ENCODE measurements at regions not wholly inside any gene's neighbourhood (a gene's known extent, or its start where the extent isn't known, plus 50 kb on each side); places are given as distances from the start of the nearest gene placed in this dataset.

DNA sequence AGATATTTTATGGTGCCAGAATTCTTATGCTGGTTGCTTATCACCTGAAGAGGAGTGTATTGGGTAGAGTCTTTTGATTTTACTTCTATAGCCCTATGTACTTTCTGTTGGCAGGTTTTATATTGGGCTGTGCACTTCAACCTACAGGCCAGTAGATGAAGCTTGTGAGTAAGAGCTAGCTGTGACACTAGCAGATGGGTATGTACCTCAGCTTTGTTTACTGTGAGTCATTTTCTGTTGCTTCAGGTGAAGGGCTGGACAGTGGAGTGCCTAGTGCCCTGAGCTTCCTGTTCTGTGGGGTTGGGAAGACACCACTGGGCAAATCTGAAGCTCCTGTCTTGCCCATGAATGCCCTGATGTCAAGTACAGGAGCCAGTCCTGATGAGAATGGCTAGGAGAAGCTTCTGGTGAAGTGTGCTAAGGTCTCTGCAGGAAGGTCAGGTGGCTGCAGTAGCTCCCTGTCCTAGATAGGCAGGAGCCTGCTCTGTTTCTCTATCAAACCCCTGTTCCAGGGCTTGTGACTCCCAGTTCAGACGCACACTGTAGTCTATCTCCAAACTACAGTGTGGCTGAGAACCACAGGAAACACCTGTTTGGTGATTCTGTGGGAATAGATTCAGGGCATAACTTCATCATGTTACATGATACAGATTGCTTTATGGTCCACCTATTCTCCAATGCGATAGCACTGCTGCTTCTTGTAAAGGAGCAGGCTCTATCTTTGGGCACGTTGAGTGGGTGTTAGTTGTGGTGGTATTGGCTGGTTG, 755.7 kb downstream of the KCNA4 start:
- TF ChIP-seq, protein P1, sequence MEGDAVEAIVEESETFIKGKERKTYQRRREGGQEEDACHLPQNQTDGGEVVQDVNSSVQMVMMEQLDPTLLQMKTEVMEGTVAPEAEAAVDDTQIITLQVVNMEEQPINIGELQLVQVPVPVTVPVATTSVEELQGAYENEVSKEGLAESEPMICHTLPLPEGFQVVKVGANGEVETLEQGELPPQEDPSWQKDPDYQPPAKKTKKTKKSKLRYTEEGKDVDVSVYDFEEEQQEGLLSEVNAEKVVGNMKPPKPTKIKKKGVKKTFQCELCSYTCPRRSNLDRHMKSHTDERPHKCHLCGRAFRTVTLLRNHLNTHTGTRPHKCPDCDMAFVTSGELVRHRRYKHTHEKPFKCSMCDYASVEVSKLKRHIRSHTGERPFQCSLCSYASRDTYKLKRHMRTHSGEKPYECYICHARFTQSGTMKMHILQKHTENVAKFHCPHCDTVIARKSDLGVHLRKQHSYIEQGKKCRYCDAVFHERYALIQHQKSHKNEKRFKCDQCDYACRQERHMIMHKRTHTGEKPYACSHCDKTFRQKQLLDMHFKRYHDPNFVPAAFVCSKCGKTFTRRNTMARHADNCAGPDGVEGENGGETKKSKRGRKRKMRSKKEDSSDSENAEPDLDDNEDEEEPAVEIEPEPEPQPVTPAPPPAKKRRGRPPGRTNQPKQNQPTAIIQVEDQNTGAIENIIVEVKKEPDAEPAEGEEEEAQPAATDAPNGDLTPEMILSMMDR (IDR thresholded peaks at IDR 0.05), result no peak
- DNase-seq (ENCODE audit: low spot score) (no peak), ATAC-seq (ENCODE audit: low FRiP score) (no peak)

DNA sequence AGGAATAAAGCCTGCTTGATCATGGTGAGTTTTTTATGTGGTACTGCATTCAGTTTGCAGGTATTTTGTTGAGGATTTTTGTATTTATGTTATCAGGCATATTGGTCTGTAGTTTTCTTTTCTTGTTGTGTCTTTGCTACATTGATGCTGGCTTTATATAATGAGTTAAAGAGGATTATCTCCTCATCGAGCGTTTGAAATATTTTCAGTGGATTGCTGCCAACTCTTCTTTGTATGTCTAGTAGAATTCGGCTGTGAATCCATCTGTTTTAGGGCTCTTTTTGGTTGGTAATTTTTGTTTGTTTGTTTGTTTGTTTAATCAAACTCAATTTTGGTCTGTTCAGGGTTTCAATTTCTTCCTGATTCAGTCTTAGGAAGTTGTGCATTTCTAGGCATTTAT, 758.4 kb downstream of the KCNA4 start:
- ATAC-seq (ENCODE audit: low FRiP score) (no peak), DNase-seq (ENCODE audit: low spot score) (no peak)
- TF ChIP-seq, protein P1 (IDR thresholded peaks at IDR 0.05), result no peak

GRCh38 chr11:29256580-29256979, 760.2 kb downstream of the KCNA4 start:
- ATAC-seq (ENCODE audit: low FRiP score) (no peak), DNase-seq (ENCODE audit: low spot score) (no peak)
- TF ChIP-seq, protein P1 (IDR thresholded peaks at IDR 0.05), result no peak

DNA sequence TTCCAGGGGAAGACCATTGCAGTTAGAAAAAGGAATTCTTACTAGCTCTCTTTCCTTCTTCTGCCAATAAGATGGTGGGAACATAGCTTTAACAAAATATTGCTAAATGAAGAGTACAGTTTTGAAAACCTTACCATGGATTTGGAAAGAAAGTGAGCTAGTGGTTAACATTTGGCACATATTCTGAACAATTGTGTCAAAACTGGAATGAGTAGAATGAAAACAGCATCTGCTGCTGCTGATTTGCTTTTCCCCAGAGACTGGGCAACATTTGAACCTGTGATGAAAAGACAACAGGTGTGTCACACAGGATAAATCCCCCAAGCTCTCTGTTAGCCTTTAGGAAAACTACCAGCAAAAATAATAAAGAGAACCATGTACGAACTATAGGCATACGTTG, 761.4 kb downstream of the KCNA4 start:
- ATAC-seq (ENCODE audit: low FRiP score), result no peak
- TF ChIP-seq, protein P1 (IDR thresholded peaks at IDR 0.05), result no peak

DNA sequence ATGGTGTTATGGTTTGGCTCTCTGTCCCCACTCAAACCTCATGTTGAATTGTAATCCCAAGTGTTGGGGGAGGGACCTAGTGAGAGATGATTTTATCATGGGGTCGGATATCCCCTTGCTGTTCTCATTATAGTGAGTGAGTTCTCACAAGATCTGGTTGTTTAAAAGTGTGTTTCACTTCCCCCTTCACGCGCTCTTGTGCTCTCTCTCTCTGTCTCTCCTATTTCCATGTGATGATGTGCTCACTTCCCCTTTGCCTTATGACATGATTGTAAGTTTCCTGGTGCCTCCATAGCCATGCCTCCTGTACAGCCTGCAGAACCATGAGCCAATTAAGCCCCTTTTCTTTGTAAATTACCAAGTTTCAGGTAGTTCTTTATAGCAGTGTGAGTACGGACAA, 765.1 kb downstream of the KCNA4 start:
- ATAC-seq (ENCODE audit: low FRiP score) (no peak), DNase-seq (ENCODE audit: low spot score) (no peak)
- TF ChIP-seq, protein P1 (IDR thresholded peaks at IDR 0.05), result no peak

More for the DNA sequence above, 761.4 kb downstream of the KCNA4 start:
- DNase-seq (ENCODE audit: low spot score), result no peak

DNA sequence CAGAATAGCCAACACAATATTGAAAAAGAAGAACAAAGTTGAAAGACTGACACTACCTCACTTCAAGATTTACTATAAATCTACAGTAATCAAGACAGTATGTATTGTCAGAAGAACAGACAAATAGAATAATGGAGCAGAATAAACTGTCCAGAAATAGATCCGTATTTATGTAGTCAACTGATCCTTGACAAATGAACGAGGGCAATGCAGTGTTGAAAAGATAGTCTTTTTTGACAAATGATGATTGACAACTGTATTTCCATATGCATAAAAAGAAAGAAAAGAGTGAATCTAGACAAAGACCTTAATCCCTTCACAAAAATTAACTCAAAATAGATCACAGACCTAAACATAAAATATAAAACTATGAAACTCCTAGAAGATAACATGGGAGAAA, 767.1 kb downstream of the KCNA4 start:
- TF ChIP-seq, protein P1 (IDR thresholded peaks at IDR 0.05), result no peak
- no peak for ATAC-seq (ENCODE audit: low FRiP score)
- DNase-seq (ENCODE audit: low spot score), result no peak

GRCh38 chr11:29244355-29244754, 772.5 kb downstream of the KCNA4 start:
- ATAC-seq (ENCODE audit: low FRiP score), result no peak
- TF ChIP-seq, protein P1 (IDR thresholded peaks at IDR 0.05), result no peak
- no peak for DNase-seq (ENCODE audit: low spot score)

Data from omental fat pad (tissue), 3 donors.